NCI-H2029 (cell line): ENCODE measurements at regions not wholly inside any gene's neighbourhood (a gene's known extent, or its start where the extent isn't known, plus 50 kb on each side); places are given as distances from the start of the nearest gene placed in this dataset.
"Not testable (repeated sequence)": the region's sequence is repeated elsewhere in the genome, so short reads cannot be mapped to it uniquely, and the experiment has no call there.

ENCODE experiments used
- DNase-seq: peaks from one replicate; lab custom pipeline; 2025; lab: John Stamatoyannopoulos, UW

DNA sequence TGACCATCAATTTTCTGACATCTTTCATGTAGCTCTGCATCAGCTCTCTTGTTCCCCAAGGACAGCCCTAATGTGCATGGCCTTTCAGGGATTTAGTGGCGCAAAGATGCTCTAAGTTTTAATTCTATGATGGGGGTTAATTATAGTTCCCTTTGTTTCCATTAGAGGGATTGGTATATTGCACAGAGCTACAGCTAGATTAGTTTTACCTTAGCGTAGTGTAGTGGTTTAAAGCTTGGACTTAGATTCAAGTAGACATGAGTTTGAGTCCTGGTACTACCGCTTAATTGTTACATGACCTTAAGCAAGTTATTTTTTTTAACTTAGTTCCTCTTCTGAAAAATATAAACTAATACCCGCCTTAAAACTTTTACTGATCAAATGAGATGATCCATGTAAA, 247.8 kb upstream of the KRR1 start:
- DNase-seq: no peak

DNA sequence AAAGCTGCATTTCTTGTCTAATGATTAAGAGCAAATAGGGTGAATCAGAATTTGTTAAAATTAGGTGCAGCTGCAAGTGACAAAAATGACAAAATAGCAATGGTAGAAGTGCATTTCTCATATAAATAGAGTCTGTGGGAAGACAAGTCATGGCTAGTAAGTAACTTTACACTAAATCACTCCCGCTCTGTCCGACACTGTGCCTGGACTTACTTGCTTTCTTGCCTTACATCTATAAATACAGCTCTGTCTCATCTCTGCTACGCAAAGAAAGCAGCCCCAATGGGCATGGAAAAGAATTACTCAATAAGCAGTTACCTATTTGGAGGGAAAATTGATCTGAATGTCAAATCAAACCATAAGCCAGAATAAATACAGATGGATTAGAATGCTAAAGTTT, 245.4 kb upstream of the KRR1 start:
- no peak for DNase-seq

DNA sequence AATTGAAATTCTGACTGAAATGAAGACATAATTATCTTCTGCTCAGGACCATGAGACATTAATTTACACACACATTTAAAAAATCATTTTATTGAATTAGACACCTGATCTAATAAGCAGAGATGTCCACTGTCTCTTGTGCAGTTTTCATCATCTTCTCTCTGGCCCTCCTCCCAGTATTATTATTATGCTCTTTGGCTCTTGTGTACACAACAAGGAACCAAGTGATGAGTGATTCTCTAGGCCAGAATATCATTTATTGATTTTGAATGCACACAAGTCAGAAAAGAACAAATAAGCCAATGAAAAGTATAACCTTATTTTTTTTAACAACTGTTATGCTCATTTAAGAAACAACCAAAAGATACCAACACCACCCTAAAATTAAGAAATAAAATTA, 244.7 kb upstream of the KRR1 start:
- DNase-seq: no peak

DNA sequence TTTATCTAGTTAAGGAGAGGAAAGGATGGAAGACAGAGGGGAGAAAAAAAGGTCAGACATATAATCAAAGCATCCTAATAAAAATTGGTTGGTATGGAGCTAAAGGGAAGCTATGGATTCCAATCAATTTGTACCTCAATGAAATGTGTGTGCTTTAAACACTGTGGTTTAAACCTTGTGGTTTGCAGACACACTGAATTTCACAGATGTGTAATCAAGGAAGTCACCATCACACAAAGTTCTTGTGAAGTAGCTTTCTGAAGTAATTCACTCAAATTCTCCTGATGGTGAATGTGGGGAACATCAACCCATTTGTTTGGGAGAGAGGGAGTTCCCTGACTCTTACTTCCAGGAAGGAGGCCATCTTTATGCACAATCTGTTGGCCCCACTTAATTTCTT, 243.3 kb upstream of the KRR1 start:
- DNase-seq: no peak

DNA sequence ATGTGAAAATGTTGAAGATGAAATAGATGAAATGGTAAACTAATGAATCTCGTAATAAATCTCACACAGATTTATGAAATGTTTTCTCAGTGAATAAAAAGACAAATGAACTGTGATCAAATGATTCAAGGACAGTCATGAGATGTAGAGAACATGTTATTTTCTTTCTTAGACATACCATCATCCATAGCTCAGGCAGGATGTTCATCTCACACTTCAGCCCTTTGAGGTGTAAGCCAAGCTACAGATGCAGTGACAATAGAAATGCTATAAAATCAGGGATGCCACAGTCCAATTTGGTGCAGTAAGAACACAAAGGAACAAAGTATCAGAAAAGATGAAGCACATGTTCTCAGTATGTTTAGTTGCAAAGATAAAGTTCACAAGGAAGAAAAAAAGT, 242.7 kb upstream of the KRR1 start:
- DNase-seq: no peak

DNA sequence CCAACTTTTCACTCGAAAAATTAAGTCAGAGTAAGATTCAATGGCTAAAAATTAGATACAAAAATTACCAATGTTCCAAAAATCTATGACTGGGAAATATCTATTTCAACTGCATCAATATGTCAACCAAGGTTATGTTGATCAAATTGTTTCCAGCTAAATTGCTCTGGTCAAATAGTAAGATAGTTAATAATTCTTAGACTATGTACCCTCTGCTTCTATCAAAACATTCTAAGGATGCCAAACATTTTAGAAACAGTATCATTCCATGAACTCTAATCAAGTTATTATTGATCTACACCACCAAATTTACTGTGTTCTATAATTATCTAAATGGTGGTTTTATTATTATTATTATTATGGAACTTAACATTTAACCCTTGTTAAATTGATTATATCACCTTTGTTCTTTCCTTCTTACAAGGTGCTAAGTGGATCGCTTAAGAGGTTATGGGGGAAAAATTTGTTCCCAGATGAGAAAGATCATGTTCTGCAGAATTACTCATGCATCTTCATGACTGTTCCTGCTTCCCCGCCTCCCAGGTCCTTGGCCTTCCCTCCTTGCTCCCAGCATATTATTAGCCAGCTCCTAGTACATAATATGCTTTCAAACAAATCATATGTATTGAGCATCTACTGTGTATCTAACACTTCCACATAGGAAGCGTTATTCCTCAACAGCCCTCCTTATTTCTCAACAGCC, 240.5 kb upstream of the KRR1 start:
- no peak for DNase-seq

DNA sequence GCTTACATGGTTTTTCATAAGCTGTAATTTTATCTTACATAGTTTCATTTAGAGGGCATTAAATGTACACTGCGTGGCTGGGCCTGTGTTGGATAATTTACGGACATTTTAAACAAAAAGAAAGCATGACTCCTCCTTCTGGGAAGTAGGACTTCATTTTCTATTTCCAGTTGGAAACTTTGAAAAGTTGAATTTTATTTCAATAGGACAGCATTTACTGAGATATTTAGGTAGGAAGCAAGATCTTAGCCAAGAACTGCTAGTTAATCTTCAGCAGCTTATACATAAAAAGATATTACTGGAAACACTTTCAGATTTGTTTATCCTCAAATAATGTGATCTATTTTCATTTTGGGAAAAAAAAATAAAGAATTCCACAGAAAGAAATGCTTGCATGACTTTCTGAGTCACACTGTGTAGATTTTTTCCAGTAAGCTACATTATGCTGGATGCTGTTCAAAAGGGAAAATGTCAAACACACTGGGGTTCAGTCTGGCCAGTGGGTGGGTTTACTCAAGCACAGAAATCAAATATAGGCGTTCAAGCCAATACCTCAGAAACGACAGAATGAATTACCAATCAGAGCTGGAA, 239.4 kb upstream of the KRR1 start:
- DNase-seq: no peak

DNA sequence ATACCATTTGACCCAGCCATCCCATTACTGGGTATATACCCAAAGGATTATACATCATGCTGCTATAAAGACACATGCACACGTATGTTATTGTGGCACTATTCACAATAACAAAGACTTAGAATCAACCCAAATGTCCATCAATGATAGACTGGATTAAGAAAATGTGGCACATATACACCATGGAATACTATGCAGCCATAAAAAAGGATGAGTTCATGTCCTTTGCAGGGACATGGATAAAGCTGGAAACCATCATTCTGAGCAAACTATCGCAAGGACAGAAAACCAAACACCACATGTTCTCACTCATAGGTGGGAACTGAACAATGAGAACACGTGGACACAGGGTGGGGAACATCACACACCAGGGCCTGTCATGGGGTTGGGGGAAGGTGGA, 237.6 kb upstream of the KRR1 start:
- DNase-seq: not testable (repeated sequence)

DNA sequence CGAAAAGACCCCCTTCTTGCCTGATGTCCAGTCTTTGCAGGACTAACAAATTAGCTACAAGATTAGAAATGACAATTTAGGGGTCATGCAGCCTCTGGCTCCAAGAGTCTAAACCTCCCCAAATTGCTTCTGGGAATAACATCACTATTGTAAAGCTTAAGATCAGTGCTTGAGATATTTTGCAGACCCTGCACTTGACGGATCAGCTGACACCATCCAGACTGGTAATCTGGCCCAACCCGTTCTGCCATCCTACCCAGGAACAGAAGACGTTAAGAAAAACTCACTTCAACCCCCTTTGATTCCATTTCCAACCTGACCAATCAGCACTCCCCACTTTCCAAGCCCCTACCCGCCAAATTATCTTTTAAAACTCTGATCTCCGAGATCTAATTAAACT, 236.7 kb upstream of the KRR1 start:
- DNase-seq: no peak

DNA sequence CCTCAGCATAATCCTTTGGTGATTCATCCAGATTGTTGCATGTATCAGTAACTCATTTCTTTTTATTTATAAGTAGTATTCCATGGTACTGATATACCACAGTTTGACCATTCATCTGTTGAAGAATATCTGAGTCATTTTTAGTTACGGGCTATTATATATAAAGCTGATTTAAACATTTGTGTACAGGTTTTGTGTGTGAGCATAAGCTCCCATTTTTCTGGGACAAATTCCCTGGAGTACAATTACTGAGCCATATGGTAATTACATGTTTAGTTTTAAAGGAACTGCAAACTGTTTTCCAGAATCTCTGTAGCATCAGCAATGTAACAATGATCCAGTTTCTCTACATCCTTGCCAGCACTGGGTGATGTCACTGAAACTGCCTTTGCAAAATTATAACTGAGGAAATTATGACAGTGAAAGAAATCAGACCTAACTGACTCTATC, 236.2 kb upstream of the KRR1 start:
- no peak for DNase-seq

DNA sequence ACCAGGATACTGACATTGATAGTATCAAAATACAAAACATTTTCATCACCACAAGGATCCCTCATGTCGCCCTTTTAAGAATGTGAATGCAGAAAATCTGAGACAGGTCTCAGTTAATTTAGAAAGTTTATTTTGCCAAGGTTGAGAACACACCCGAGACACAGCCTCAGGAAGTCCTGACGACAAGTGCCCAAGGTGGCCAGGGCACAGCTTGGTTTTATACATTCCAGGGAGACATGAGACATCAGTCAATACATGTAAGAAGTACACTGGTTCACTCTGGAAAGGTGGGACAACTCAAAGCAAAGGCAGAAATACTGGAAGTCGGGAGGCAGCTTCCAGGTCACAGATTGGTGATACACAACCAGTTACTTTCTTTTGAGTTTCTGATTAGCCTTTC, 235.2 kb upstream of the KRR1 start:
- DNase-seq: no peak

DNA sequence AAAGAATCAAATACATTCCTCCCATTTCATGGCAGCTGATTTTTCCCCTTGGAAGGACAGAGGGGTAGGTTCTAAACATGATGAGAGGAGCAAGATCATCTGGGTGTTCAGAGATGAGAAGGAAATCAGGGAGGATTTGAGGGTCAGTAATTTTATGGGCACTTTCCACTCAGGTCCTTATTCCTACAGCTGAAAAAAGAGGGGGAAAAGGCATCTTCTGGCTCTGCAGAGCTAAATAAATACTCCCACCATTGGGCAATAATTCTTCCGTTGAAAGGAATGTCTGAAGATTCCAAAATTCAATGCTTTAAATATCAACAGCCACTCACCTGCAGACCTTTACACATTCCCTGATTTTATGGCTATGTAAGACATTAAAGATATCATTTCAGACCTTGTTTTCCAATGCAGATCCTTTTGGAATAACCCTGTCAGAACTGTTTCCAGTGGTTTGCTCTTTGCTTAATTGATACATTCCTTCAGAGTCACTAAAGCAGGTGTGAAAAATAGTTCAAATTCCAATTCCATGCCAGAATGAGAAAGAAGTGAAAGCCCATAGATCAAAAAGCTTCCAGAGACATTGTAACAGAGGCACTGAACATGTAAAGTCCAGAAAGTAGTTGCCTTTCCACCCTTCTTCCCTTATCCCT, 233.3 kb upstream of the KRR1 start:
- no peak for DNase-seq

DNA sequence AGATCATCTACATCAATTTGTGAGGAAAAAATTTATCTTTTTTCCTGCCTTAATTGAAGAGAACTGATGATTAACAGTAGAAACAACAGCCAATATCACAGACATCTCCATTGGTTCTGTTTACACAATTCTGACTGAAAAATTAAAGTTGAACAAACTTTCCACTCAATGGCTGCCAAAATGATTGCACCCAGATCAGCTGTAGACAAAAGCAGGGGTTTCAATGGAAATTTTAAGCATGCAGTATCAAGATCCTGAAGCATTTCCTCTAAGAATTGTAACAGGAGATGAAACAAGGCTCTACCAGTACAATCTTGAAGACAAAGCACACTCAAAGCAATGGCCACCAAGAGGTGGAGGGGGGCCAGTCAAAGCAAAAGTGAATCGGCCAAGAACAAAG, 231.6 kb upstream of the KRR1 start:
- DNase-seq: no peak

DNA sequence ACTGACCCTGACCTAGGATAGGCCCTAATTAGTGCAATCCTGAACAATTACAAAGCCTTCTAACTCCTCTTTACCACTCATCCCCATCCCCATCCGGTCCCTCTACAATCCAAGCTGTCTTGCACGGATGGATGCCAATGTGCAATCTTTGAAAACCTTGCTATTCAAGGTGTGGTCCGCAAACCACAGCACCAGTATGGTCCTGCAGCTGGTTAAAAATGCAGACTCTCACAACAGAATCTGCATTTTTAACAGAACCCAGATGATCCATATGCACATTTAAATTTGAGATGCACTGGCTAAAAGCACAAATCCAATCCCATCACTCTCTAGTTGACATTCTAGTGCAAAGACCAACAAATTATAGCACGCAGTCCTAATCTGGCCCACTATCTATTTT, 230.6 kb upstream of the KRR1 start:
- DNase-seq: no peak

DNA sequence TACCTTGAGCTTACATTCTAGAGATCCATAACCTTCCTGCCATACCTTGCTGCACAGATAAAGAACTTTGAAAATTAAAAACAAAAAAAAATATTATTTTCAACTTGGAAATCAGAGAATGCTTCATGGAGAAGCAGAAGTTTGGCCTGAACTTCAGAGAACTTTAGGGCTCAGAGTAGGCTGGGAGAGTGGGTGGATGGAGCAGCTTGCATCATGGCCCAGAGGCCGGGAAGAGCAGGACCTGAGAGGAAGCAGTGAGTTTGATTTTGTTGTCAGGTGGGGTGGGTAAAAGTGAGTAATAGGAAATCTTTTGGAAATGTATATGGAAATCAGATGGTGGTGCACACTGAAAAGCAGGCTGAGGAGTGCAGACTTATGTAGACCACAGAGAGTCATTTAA, 228.5 kb upstream of the KRR1 start:
- no peak for DNase-seq

DNA sequence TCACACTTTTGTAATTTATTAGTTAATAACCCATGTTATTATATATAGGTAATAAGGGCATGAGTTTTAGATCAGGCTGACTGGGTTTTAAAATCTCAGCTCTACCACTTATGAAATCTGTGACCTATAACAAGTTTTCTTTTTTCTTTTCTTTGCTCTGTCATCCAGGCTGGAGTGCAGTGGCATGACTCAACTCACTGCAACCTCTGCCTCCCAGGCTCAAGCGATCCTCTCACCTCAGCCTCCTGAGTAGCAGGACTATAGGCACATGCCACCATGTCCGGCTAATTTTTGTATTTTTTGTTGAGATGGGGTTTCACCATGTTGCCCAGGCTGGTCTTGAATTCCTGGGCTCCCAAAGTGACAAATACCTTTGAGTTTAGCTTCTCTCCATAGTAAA, 227.7 kb upstream of the KRR1 start:
- not testable (repeated sequence) for DNase-seq

DNA sequence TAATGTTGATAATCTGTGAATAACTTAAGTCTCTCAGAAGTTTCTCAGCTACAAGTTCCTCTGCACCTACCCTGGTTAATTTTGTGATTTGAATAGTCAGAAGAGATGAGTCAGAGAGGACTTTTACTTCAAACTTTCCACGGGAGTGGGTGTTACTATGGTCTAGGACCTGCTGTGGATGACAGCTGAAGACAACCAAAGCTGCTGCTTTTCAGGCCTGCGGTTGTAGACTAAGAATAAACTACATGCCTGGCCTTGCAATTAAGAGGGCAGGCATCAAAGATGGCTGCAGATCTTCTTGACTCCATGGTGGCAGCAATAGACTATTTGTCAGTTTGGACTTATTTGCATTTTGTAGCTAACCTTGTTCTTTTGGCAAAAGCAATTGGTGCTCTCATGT, 227.1 kb upstream of the KRR1 start:
- no peak for DNase-seq

DNA sequence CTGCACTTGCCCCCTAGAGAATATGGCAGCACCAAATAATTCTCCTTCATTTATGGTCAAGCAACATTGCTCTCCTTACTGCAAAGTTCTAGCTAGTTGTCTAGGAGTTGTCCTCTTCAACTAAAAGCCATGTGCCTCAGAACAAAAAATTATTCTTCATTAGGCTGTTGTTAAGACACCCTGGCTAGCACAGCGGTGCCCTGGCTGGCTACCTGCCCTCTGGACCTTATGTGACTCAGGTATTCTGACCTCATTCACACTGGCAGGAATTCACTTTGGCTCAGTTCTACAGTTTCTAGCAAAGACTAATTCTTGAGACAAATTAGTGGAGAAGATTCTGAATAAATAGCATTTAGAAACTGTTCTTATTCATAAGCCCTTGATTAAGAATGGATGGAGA, 224.4 kb upstream of the KRR1 start:
- no peak for DNase-seq

DNA sequence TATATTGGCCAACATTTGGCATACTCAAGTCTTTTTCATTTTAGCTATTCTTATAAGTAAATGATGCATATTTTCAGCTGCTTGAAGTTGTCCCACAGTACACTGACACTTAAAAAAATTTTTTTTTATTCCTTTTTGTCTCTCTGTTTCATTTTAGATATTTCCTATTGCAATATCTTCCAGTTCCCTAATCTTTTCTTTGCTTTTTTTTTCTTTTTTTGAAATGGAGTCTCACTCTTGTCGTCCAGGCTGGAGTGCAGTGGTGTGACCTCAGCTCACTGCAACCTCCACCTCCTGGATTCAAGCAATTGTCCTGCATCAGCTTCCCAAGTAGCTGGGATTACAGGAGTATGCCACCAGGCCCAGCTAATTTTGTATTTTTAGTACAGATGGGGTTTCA, 217.4 kb upstream of the KRR1 start:
- DNase-seq: no peak

DNA sequence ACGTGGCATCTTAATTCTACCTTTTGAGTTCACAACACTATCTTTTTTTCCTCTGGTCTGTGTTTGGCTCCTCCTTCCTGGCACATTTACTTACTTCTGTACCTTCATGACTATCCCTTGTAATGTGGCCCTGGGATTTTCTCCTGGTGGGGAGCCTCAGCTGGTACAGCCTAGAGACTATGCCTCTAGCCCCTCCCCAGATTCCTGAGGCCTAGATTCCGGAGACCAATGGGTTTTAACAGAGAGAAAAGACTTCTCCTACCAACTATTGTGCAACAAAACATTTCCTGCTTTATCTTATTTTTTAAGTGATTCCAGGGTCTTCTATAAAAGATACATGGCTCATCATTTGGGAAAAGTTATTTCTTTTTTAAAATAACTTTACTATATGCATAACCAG, 216.2 kb upstream of the KRR1 start:
- no peak for DNase-seq

DNA sequence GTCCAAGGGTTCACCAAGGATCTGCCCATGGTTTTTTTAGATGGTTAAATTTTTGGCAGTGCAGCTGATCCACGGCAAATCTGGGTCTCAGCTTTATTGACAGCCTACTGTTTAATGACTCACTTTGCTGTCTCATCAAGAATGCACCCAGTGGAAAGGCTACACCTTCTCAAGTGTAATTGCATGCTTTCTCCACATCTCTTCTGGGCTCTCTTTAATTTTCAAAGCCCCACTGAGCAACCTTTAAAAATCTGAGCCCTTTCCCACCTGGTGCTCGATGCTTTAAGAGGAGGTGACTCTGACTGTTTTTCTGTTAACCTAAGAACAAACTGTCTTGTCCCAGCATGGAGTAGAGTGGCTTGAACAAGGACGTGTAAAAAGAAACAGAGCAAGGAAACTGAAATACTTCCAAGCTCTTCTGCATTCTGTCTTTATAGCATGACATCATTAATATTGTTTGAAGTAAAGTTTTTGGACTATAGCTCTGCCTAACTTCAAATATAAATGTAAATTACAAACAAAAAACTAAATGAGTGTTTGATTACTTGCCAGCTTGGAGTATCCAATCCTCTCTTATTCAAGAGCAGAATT, 214.2 kb upstream of the KRR1 start:
- no peak for DNase-seq

DNA sequence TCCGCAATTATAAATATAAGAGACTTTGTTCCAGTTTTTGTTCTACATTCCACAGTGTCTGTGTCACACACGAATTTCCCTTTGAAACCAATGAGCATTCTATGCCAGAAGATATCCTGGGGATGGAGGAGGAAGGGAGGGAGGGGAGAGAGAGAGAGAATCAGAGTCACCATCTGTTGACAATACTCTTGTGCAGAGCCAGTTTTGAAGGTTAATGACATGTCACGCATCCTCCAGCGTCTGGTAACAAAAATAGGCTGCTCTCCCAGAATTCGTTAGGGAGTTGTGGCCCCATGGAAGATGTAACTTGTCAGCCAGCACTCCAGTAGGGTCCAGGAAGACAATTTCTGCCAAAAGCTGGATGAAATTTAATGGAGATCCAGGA, 213.5 kb upstream of the KRR1 start:
- peak; percentile 66 for DNase-seq

DNA sequence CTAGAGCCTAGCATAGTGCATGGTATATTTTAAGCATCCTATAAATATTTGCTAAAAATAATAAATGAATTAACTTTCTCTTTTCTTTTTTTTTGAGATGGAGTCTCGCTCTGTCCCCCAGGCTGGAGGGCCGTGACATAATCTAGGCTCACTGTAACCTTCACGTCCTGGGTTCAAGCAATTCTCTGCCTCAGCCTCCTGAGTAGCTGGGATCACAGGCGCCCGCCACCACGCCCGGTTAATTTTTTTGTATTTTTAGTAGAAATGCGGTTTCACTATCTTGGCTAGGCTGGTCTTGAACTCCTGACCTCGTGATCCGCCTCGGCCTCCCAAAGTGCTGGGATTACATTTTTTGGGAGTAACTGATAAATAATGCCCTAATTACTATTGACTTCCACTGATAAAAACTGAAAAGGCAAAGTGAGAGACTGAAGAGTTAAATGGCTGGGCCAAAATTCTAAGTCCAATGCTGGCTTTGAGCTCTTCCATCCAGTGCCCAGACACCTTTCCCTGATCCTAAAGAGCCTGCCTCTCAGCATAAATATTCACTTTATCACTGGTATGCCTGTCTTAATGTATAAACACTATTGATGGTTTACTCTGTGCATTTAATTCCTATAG, 213.0 kb upstream of the KRR1 start:
- no peak for DNase-seq
